ENCODE measurements at regions not wholly inside any gene's neighbourhood (a gene's known extent, or its start where the extent isn't known, plus 50 kb on each side); places are given as distances from the start of the nearest gene placed in this dataset.

- DNase-seq, result no peak
- H3K36me3 ChIP-seq (ENCODE audit: control insufficient read depth, insufficient read depth, low read length), result no peaks in the 10 kb centered on the region
- no peaks in the 10 kb centered on the region for H3K9me3 ChIP-seq (ENCODE audit: control insufficient read depth, low read depth, low read length)
- peaks cover 58% of the 10 kb centered on the region for H3K27me3 ChIP-seq (ENCODE audit: control insufficient read depth, insufficient read depth, low read length)
- WGBS (ENCODE audit: insufficient coverage, low lambda C conversion rate), result no CpG with 5 or more reads among the region's 13 CpGs
- peaks cover 9% of the 10 kb centered on the region for H3K4me1 ChIP-seq (ENCODE audit: control insufficient read depth, insufficient read depth, low read length)
- H3K4me3 ChIP-seq (ENCODE audit: low read length), result no peak overlapping the region
- no peak overlapping the region for H3K27ac ChIP-seq (ENCODE audit: low read length)
These were observed 214.2 kb downstream of the RBFOX3 start for GRCh38 chr17:79396696-79397095.

- no CpG with 5 or more reads among the region's 13 CpGs for WGBS (ENCODE audit: insufficient coverage, low lambda C conversion rate)
- H3K9me3 ChIP-seq (ENCODE audit: control insufficient read depth, low read depth, low read length), result no peaks in the 10 kb centered on the region
- no peaks in the 10 kb centered on the region for H3K36me3 ChIP-seq (ENCODE audit: control insufficient read depth, insufficient read depth, low read length)
- H3K4me3 ChIP-seq (ENCODE audit: low read length), result no peak overlapping the region
- no peak overlapping the region for H3K27ac ChIP-seq (ENCODE audit: low read length)
- no peak for DNase-seq
- H3K4me1 ChIP-seq (ENCODE audit: control insufficient read depth, insufficient read depth, low read length), result no peaks in the 10 kb centered on the region
- peaks cover 60% of the 10 kb centered on the region for H3K27me3 ChIP-seq (ENCODE audit: control insufficient read depth, insufficient read depth, low read length)
These were observed 215.3 kb downstream of the RBFOX3 start for GRCh38 chr17:79395545-79395944.

GRCh38 chr17:79395066-79395465 is 215.8 kb downstream of the RBFOX3 start:
- Histone ChIP-seq H3K27ac (ENCODE audit: low read length) (no peak overlapping the region), H3K4me1 (ENCODE audit: control insufficient read depth, insufficient read depth, low read length) (no peaks in the 10 kb centered on the region), H3K4me3 (ENCODE audit: low read length) (no peak overlapping the region), H3K27me3 (ENCODE audit: control insufficient read depth, insufficient read depth, low read length) (peaks cover 56% of the 10 kb centered on the region), H3K9me3 (ENCODE audit: control insufficient read depth, low read depth, low read length) (no peaks in the 10 kb centered on the region), H3K36me3 (ENCODE audit: control insufficient read depth, insufficient read depth, low read length) (no peaks in the 10 kb centered on the region)
- WGBS (ENCODE audit: insufficient coverage, low lambda C conversion rate), result no CpG with 5 or more reads among the region's 10 CpGs
- DNase-seq, result no peak

- peak; percentile 43 to 62 for DNase-seq
- no CpG with 5 or more reads among the region's 31 CpGs for WGBS (ENCODE audit: insufficient coverage, low lambda C conversion rate)
- Histone ChIP-seq H3K9me3 (ENCODE audit: control insufficient read depth, low read depth, low read length) (no peaks in the 10 kb centered on the region), H3K27me3 (ENCODE audit: control insufficient read depth, insufficient read depth, low read length) (peaks cover 53% of the 10 kb centered on the region), H3K36me3 (ENCODE audit: control insufficient read depth, insufficient read depth, low read length) (no peaks in the 10 kb centered on the region), H3K27ac (ENCODE audit: low read length) (no peak overlapping the region), H3K4me1 (ENCODE audit: control insufficient read depth, insufficient read depth, low read length) (no peaks in the 10 kb centered on the region), H3K4me3 (ENCODE audit: low read length) (no peak overlapping the region)
These were observed 217.3 kb downstream of the RBFOX3 start for GRCh38 chr17:79393358-79394052.

- Histone ChIP-seq H3K4me1 (ENCODE audit: control insufficient read depth, insufficient read depth, low read length) (no peaks in the 10 kb centered on the region), H3K27ac (ENCODE audit: low read length) (no peak overlapping the region), H3K36me3 (ENCODE audit: control insufficient read depth, insufficient read depth, low read length) (no peaks in the 10 kb centered on the region), H3K27me3 (ENCODE audit: control insufficient read depth, insufficient read depth, low read length) (peaks cover 54% of the 10 kb centered on the region), H3K9me3 (ENCODE audit: control insufficient read depth, low read depth, low read length) (no peaks in the 10 kb centered on the region), H3K4me3 (ENCODE audit: low read length) (no peak overlapping the region)
- no CpG with 5 or more reads among the region's 5 CpGs for WGBS (ENCODE audit: insufficient coverage, low lambda C conversion rate)
- no peak for DNase-seq
These were observed 218.3 kb downstream of the RBFOX3 start for GRCh38 chr17:79392598-79392997.

GRCh38 chr17:79391376-79392233 is 219.2 kb downstream of the RBFOX3 start:
- Histone ChIP-seq H3K36me3 (ENCODE audit: control insufficient read depth, insufficient read depth, low read length) (no peaks in the 10 kb centered on the region), H3K4me1 (ENCODE audit: control insufficient read depth, insufficient read depth, low read length) (no peaks in the 10 kb centered on the region), H3K9me3 (ENCODE audit: control insufficient read depth, low read depth, low read length) (no peaks in the 10 kb centered on the region), H3K27me3 (ENCODE audit: control insufficient read depth, insufficient read depth, low read length) (peaks cover 52% of the 10 kb centered on the region), H3K4me3 (ENCODE audit: low read length) (no peak overlapping the region), H3K27ac (ENCODE audit: low read length) (no peak overlapping the region)
- DNase-seq, result peak; percentile 33 to 49
- 100% methylated on average over 3 of the region's 31 CpGs for WGBS (ENCODE audit: insufficient coverage, low lambda C conversion rate)

GRCh38 chr17:79389896-79390295 is 221.0 kb downstream of the RBFOX3 start:
- Histone ChIP-seq H3K36me3 (ENCODE audit: control insufficient read depth, insufficient read depth, low read length) (no peaks in the 10 kb centered on the region), H3K4me1 (ENCODE audit: control insufficient read depth, insufficient read depth, low read length) (no peaks in the 10 kb centered on the region), H3K9me3 (ENCODE audit: control insufficient read depth, low read depth, low read length) (no peaks in the 10 kb centered on the region), H3K27ac (ENCODE audit: low read length) (no peak overlapping the region), H3K4me3 (ENCODE audit: low read length) (no peak overlapping the region), H3K27me3 (ENCODE audit: control insufficient read depth, insufficient read depth, low read length) (peaks cover 49% of the 10 kb centered on the region)
- no CpG with 5 or more reads among the region's 19 CpGs for WGBS (ENCODE audit: insufficient coverage, low lambda C conversion rate)
- no peak for DNase-seq

- Histone ChIP-seq H3K27ac (ENCODE audit: low read length) (no peak overlapping the region), H3K4me3 (ENCODE audit: low read length) (no peak overlapping the region), H3K36me3 (ENCODE audit: control insufficient read depth, insufficient read depth, low read length) (no peaks in the 10 kb centered on the region), H3K27me3 (ENCODE audit: control insufficient read depth, insufficient read depth, low read length) (peaks cover 52% of the 10 kb centered on the region), H3K9me3 (ENCODE audit: control insufficient read depth, low read depth, low read length) (no peaks in the 10 kb centered on the region), H3K4me1 (ENCODE audit: control insufficient read depth, insufficient read depth, low read length) (no peaks in the 10 kb centered on the region)
- DNase-seq, result peak; percentile 34 to 35
- 0% methylated on average over 1 of the region's 28 CpGs for WGBS (ENCODE audit: insufficient coverage, low lambda C conversion rate)
These were observed 222.1 kb downstream of the RBFOX3 start for GRCh38 chr17:79388556-79389295.

GRCh38 chr17:79387783-79388182 is 223.1 kb downstream of the RBFOX3 start:
- no CpG with 5 or more reads among the region's 6 CpGs for WGBS (ENCODE audit: insufficient coverage, low lambda C conversion rate)

GRCh38 chr17:79385962-79386563 is 224.8 kb downstream of the RBFOX3 start:
- H3K4me1 ChIP-seq (ENCODE audit: control insufficient read depth, insufficient read depth, low read length), result no peaks in the 10 kb centered on the region
- H3K9me3 ChIP-seq (ENCODE audit: control insufficient read depth, low read depth, low read length), result no peaks in the 10 kb centered on the region
- no peak for DNase-seq
- no peak overlapping the region for H3K27ac ChIP-seq (ENCODE audit: low read length)
- no CpG with 5 or more reads among the region's 5 CpGs for WGBS (ENCODE audit: insufficient coverage, low lambda C conversion rate)
- H3K27me3 ChIP-seq (ENCODE audit: control insufficient read depth, insufficient read depth, low read length), result peaks cover 49% of the 10 kb centered on the region
- no peak overlapping the region for H3K4me3 ChIP-seq (ENCODE audit: low read length)
- H3K36me3 ChIP-seq (ENCODE audit: control insufficient read depth, insufficient read depth, low read length), result no peaks in the 10 kb centered on the region

More at GRCh38 chr17:79387783-79388182, 223.1 kb downstream of the RBFOX3 start:
- no peaks in the 10 kb centered on the region for H3K36me3 ChIP-seq (ENCODE audit: control insufficient read depth, insufficient read depth, low read length)
- H3K27me3 ChIP-seq (ENCODE audit: control insufficient read depth, insufficient read depth, low read length), result peaks cover 57% of the 10 kb centered on the region
- DNase-seq, result no peak
- H3K4me3 ChIP-seq (ENCODE audit: low read length), result no peak overlapping the region
- no peaks in the 10 kb centered on the region for H3K4me1 ChIP-seq (ENCODE audit: control insufficient read depth, insufficient read depth, low read length)
- H3K27ac ChIP-seq (ENCODE audit: low read length), result no peak overlapping the region
- H3K9me3 ChIP-seq (ENCODE audit: control insufficient read depth, low read depth, low read length), result no peaks in the 10 kb centered on the region
